HL-60 (cell line): ENCODE measurements at regions not wholly inside any gene's neighbourhood (a gene's known extent, or its start where the extent isn't known, plus 50 kb on each side); places are given as distances from the start of the nearest gene placed in this dataset.

Experiments
- POLR2AphosphoS5 ChIP-seq: IDR thresholded peaks from 2 replicates; pipeline ENCODE4 v1.6.1; 2012; ENCODE audit warnings: low read depth
- TF ChIP-seq, protein P1 (sequence below): IDR thresholded peaks from one replicate; pipeline ENCODE4 v1.5.1; 2011; ENCODE audit warnings: low read length, control low read depth, inconsistent platforms; ENCODE audit not compliant: insufficient read depth

DNA sequence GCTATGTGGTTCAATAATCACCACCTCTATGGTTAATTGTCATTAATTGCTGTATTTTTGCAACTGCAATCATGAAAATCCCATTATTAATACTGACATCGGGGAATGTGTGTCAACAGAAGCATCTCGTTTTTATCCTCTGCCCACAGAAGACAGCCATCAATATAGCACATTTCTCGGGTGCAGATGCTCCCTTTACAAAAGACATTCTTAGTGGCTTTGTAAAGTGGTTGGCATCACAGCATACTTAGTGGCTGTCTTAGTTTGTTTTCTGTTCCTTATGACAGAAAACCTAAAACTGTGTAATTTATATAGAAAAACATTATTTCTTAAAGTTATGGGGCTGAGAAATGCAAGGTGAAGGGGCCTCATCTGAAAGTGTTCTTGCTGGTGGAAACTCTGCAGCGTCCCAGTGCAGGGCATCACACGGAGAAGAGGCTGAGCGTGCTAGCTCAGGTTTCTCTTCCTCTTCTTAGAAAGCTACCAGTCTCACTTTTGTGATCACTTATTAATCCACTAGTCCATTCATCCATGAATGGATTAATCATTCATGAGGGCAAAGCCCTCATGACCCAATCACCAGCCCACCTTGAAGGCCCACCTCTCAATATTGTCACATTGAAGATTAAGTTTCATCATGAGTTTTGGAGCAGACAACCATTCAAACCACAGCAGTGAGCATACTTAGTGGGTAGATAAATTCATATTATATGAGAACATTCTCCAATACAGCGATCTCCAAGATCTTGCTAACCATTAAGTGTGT, 1067.7 kb upstream of the PABPC4L start:
- TF ChIP-seq, protein P1, sequence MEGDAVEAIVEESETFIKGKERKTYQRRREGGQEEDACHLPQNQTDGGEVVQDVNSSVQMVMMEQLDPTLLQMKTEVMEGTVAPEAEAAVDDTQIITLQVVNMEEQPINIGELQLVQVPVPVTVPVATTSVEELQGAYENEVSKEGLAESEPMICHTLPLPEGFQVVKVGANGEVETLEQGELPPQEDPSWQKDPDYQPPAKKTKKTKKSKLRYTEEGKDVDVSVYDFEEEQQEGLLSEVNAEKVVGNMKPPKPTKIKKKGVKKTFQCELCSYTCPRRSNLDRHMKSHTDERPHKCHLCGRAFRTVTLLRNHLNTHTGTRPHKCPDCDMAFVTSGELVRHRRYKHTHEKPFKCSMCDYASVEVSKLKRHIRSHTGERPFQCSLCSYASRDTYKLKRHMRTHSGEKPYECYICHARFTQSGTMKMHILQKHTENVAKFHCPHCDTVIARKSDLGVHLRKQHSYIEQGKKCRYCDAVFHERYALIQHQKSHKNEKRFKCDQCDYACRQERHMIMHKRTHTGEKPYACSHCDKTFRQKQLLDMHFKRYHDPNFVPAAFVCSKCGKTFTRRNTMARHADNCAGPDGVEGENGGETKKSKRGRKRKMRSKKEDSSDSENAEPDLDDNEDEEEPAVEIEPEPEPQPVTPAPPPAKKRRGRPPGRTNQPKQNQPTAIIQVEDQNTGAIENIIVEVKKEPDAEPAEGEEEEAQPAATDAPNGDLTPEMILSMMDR = no peak
- TF ChIP-seq POLR2AphosphoS5 = no peak
